Fibroblast of skin of left biceps (primary cell): ENCODE measurements at regions not wholly inside any gene's neighbourhood (a gene's known extent, or its start where the extent isn't known, plus 50 kb on each side); places are given as distances from the start of the nearest gene placed in this dataset.
"Not testable (repeated sequence)": the region's sequence is repeated elsewhere in the genome, so short reads cannot be mapped to it uniquely, and the experiment has no call there.

Experiments used
- DNase-seq, 2 experiments: peaks; one replicate each; pipeline ENCODE4 v3.0.0-alpha.2; 2013; ENCODE audit warnings: low read depth in 2 of 2

DNA sequence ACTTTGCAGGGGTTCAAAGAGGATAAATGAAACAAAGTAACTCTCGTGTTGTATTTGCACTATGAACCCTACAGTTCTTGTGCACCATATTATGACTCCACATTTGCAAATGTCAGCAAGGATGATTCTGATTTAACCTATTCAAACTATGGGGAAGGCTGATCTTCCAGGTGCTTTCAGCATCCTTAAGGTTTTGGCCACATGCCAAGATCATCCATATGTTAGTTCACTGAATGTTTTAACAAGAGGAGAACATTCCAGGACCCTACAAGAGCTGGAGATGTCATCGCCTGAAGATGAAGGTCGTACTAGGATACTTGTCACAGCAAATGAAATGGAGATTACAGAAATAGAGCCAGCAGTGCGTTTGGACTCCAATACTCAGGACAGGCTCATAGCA is 114.2 kb downstream of the DHRS2 start:
- no peak for DNase-seq

GRCh38 chr14:23751616-23752015 is 115.5 kb downstream of the DHRS2 start:
- DNase-seq, result peak; percentile 28 to 31

GRCh38 chr14:23763394-23763793 is 127.2 kb downstream of the DHRS2 start:
- DNase-seq, result no peak

- no peak for DNase-seq
These were observed 130.7 kb downstream of the DHRS2 start for GRCh38 chr14:23766737-23767401.

- DNase-seq, result not testable (repeated sequence)
These were observed 133.1 kb downstream of the DHRS2 start for GRCh38 chr14:23769221-23769728.

- no peak for DNase-seq
These were observed 137.8 kb downstream of the DHRS2 start for GRCh38 chr14:23773981-23774380.

- no peak for DNase-seq
These were observed 140.1 kb downstream of the DHRS2 start for GRCh38 chr14:23776296-23776695.

DNA sequence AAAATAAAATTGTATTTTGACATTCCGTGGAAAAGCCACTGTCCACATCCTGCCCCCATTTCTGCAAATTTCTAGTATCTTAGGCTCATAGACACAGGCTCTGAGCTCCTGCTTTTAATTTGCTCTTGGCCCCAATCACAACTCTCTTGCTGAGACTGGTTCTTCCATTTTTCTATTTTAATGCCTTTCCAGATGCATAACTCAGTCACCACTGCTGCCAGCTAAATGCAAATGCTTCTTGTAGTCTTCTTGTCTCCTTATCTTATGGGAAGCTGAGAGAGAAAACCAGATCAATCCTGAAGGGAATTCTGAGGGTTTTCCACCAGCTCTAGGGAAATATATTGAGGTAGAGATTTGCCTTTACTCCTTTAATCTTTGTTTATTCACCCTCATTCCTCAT is 149.0 kb downstream of the DHRS2 start:
- no peak for DNase-seq

DNA sequence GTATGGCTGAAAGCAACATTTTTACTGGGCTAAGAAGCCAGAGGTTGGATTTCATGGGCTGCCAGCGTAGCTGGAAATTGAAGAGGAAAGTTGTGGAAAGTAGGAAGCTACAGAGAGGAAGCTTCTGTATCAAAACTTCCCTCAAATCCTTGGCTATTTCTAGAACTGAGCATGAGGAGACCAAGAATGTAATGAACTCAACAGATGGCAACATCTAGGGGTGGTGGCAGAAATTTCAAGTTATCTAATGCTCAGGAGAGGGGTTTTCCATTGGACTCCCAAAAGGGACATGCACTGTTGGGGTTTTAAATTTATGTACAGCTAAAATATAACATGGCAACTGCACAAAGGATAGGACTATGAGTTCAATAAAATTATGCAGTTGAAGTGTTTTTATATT is 151.3 kb downstream of the DHRS2 start:
- DNase-seq, result no peak

DNA sequence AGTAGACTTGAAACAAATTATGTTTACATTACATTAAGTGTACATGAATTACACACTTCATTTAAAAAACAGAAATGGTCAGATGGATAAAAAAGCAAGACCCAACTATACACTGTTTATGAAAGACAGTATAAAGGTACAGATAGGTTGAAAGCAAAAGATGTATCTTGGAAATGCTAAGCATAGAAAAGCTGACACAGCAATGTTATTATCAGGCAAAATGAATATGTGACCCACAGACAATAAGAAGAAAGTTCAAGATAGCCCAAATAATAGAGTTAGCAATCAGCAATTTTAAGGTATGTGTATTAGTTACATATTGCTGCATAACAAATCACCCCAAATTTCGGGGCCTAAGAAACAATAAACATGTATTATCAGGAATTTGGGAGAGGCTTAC is 153.5 kb downstream of the DHRS2 start:
- DNase-seq, result no peak

- DNase-seq, result no peak
These were observed 157.4 kb downstream of the DHRS2 start for GRCh38 chr14:23793532-23793931.

GRCh38 chr14:23800811-23801210 is 152.8 kb upstream of the DHRS4 start:
- no peak for DNase-seq

DNA sequence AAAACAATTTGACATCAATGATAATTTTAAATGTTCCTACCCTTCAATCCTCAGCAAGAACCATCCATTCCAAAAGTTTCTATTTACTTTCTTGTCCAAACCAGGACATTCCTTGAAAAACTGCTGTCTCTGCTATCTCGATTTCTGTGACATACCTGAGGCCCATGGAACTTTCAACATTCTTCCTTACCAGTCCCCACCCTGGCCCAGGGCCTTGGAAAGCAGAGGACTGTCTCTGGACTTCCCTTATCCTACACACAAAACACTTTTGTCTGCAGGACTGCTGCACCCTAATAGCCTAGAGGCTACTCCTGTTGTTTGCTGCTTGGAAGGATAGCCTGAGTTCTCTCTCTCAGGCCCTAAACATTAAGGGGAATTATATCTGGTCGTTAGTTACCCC is 151.8 kb upstream of the DHRS4 start:
- DNase-seq, result no peak

DNA sequence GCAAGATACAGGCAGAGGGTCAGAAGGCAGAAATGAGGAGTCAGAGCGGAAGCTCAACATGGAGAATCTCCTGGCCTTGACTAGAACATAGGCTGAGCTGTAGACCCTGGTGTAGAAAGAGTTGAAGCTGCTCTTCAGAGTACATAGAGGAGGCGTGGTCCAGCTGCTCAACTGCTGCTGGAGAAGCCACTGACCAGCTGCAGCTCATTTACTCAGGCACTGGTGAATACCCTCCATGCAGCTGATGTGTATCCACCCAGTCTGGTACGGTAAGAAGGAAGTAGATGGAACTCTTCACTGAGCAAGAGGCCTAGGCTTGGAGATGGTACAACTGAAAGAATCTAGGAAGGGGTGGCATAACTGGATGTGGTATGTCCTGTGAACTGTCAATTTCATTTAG is 148.8 kb upstream of the DHRS4 start:
- no peak for DNase-seq

DNA sequence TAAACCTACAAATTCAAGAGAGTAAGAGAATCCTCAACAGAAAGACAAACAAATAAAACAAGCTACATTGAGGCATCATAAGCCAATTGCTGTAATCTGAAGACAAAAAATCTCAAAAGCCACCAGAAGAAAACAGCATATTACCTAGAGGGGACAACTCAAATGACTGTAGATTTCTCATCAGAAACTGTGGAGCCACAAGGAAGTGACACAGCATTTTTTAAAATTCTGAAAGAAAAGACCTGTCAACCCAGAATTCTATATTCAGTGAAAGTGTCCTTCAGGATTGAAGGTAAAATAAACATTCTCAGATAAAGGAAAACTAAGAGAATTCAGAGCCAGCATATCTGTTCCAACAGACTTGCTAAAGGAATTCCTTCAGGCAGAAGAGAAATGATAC is 147.8 kb upstream of the DHRS4 start:
- DNase-seq, result no peak

GRCh38 chr14:23814527-23815256 is 138.9 kb upstream of the DHRS4 start:
- DNase-seq, result no peak

GRCh38 chr14:23816371-23816770 is 137.2 kb upstream of the DHRS4 start:
- DNase-seq, result no peak

GRCh38 chr14:23817164-23817767 is 136.3 kb upstream of the DHRS4 start:
- DNase-seq, result no peak

- no peak for DNase-seq
These were observed 126.3 kb upstream of the DHRS4 start for GRCh38 chr14:23827100-23827892.

GRCh38 chr14:23828001-23828400 is 125.6 kb upstream of the DHRS4 start:
- DNase-seq, result no peak

- DNase-seq, result no peak
These were observed 125.0 kb upstream of the DHRS4 start for GRCh38 chr14:23828616-23829015.
